ENCODE measurements at regions not wholly inside any gene's neighbourhood (a gene's known extent, or its start where the extent isn't known, plus 50 kb on each side); places are given as distances from the start of the nearest gene placed in this dataset.

DNA sequence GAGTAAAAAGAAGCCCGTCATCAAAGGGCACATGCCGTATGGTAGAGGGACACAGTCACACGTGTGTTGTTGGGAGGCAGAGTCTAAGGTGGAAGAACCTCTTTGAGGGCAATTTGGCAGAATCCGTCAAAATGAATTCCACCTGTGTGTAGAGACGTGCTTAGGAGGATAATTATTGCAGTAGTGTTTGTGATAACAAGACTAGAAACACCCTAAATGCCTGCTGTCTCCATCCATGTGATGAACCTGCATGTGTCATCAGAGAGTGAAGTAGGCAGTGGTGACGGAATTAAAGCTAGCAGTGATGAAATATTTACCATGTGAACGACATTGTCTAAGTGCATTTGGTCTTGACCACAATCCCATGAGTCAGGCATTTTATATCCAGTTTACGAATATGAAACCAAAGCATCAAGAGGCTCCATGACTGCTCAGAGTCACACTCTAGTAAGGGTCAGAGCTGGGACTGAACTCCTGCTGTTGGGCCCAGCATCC lies 61.3 kb upstream of the ADORA2B start:
- TF ChIP-seq, protein P1, sequence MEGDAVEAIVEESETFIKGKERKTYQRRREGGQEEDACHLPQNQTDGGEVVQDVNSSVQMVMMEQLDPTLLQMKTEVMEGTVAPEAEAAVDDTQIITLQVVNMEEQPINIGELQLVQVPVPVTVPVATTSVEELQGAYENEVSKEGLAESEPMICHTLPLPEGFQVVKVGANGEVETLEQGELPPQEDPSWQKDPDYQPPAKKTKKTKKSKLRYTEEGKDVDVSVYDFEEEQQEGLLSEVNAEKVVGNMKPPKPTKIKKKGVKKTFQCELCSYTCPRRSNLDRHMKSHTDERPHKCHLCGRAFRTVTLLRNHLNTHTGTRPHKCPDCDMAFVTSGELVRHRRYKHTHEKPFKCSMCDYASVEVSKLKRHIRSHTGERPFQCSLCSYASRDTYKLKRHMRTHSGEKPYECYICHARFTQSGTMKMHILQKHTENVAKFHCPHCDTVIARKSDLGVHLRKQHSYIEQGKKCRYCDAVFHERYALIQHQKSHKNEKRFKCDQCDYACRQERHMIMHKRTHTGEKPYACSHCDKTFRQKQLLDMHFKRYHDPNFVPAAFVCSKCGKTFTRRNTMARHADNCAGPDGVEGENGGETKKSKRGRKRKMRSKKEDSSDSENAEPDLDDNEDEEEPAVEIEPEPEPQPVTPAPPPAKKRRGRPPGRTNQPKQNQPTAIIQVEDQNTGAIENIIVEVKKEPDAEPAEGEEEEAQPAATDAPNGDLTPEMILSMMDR (IDR thresholded peaks at IDR 0.05) = no peak
- no peak for TF ChIP-seq POLR2A (IDR thresholded peaks at IDR 0.05)

Measured in lower leg skin (tissue), 3 donors.